ENCODE measurements at regions not wholly inside any gene's neighbourhood (a gene's known extent, or its start where the extent isn't known, plus 50 kb on each side); places are given as distances from the start of the nearest gene placed in this dataset.

GRCh38 chr2:8138923-8139667 lies 542.8 kb upstream of the ID2 start:
- peak; percentile 70 for DNase-seq (ENCODE audit: low spot score)
- H3K9me3 ChIP-seq, result no peaks in the 10 kb centered on the region
- H3K4me1 ChIP-seq, result peaks cover 0 to 4% of the 10 kb centered on the region in 2 donors
- no peak for TF ChIP-seq CTCF (IDR thresholded peaks at IDR 0.05)
- H3K4me3 ChIP-seq, result no peak overlapping the region
- H3K36me3 ChIP-seq, result no peaks in the 10 kb centered on the region
- H3K27ac ChIP-seq, result peak overlapping the region; percentile 63 to 69
- H3K27me3 ChIP-seq, result no peaks in the 10 kb centered on the region

GRCh38 chr2:8139668-8140200 lies 542.1 kb upstream of the ID2 start:
- TF ChIP-seq CTCF (IDR thresholded peaks at IDR 0.05), result no peak
- H3K4me1 ChIP-seq, result no peaks in the 10 kb centered on the region

GRCh38 chr2:8141079-8141707 lies 540.7 kb upstream of the ID2 start:
- H3K27ac ChIP-seq, result no peak overlapping the region
- H3K27me3 ChIP-seq, result no peaks in the 10 kb centered on the region
- no peaks in the 10 kb centered on the region for H3K36me3 ChIP-seq
- H3K9me3 ChIP-seq, result no peaks in the 10 kb centered on the region
- peaks cover 0 to 10% of the 10 kb centered on the region in 2 donors for H3K4me1 ChIP-seq
- no peak overlapping the region for H3K4me3 ChIP-seq
- DNase-seq (ENCODE audit: low spot score), result peak; percentile 34
- TF ChIP-seq CTCF (IDR thresholded peaks at IDR 0.05), result no peak

More at GRCh38 chr2:8139668-8140200, 542.1 kb upstream of the ID2 start:
- Histone ChIP-seq H3K36me3 (no peaks in the 10 kb centered on the region), H3K9me3 (no peaks in the 10 kb centered on the region), H3K27ac (peak overlapping the region; percentile 63 to 69), H3K4me3 (no peak overlapping the region), H3K27me3 (no peaks in the 10 kb centered on the region)
- DNase-seq (ENCODE audit: low spot score), result no peak

- no peak for TF ChIP-seq CTCF (IDR thresholded peaks at IDR 0.05)
- no peak for DNase-seq (ENCODE audit: low spot score)
- H3K9me3 ChIP-seq, result no peaks in the 10 kb centered on the region
These were observed 540.1 kb upstream of the ID2 start for GRCh38 chr2:8141780-8142179.

GRCh38 chr2:8142461-8142860 lies 539.4 kb upstream of the ID2 start:
- Histone ChIP-seq H3K27ac (no peak overlapping the region), H3K27me3 (no peaks in the 10 kb centered on the region), H3K9me3 (no peaks in the 10 kb centered on the region), H3K4me3 (no peak overlapping the region), H3K36me3 (no peaks in the 10 kb centered on the region), H3K4me1 (peaks cover 0 to 18% of the 10 kb centered on the region in 2 donors)
- no peak for TF ChIP-seq CTCF (IDR thresholded peaks at IDR 0.05)
- no peak for DNase-seq (ENCODE audit: low spot score)

More at GRCh38 chr2:8141780-8142179, 540.1 kb upstream of the ID2 start:
- Histone ChIP-seq H3K4me3 (no peak overlapping the region), H3K4me1 (peaks cover 0 to 16% of the 10 kb centered on the region in 2 donors), H3K36me3 (no peaks in the 10 kb centered on the region), H3K27ac (no peak overlapping the region), H3K27me3 (no peaks in the 10 kb centered on the region)

Data from right atrium auricular region (tissue), 2 donors.